ENCODE measurements at regions not wholly inside any gene's neighbourhood (a gene's known extent, or its start where the extent isn't known, plus 50 kb on each side); places are given as distances from the start of the nearest gene placed in this dataset.

DNA sequence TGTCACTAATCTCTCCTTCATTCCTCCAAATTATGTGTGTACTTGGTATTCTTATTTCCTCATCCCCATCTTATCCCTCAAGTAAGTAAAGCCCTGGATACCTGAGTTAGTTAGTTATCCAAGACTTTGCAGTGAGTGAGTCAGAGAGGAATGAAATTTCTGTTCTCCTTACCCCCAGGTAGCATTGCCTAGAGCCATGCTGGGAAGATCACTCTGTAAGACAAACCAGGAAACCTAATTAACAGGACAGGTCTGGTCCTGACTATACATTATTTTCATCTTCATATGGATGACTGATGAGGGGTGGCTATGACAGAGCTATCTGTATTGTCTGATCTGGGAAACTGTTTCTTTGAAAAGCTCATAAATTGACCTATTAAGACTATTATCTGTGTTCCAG is 55.0 kb upstream of the ITGA6 start:
- no peak for DNase-seq

GRCh38 chr2:172373076-172373475 is 54.3 kb upstream of the ITGA6 start:
- no peak for DNase-seq

DNA sequence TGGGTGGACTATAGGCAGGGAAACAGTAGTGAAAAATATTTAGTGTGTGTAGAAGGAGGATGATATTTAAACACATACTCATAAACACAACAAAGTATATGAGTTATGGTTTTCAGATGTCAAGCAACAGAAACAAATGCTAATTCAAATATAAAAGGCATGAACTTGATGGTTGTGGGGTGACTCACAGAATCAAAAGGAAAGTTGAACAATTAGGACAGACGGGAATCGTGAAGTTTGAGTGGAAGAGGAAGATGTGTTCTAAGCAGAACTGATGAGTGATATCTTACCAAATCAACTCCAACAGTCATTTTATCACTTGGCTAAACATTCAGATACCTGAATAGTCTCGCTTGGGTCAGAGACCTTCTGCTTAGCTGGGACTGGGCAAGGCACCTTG is 53.6 kb upstream of the ITGA6 start:
- no peak for DNase-seq

GRCh38 chr2:172374318-172375240 is 52.8 kb upstream of the ITGA6 start:
- DNase-seq: no peak

GRCh38 chr2:172375251-172375650 is 52.1 kb upstream of the ITGA6 start:
- no peak for DNase-seq

DNA sequence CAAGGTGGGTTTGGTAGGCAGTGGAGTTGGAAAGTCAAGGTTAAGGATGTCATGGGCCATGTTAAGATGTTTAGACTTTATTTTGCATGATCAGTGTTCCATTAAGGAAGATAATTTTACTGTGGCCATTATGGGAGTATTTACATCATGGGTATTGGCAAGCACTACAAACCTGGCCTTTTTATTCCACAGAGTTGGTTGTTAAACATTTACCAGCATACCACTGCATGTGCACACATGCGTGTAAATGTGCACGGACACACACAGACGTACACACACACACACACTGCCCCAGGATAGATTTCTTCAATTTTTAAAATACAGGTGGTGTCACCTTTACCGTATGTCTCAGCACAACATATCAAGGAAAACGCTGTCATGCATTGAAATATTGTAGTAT is 51.4 kb upstream of the ITGA6 start:
- DNase-seq: no peak

- DNase-seq: no peak
These were observed 50.8 kb upstream of the ITGA6 start for GRCh38 chr2:172376505-172377125.

- no peak for DNase-seq
These were observed 50.0 kb upstream of the ITGA6 start for GRCh38 chr2:172377408-172377807.

All from NCI-H2107 (cell line).